ENCODE measurements at regions not wholly inside any gene's neighbourhood (a gene's known extent, or its start where the extent isn't known, plus 50 kb on each side); places are given as distances from the start of the nearest gene placed in this dataset.
"Not testable (repeated sequence)": the region's sequence is repeated elsewhere in the genome, so short reads cannot be mapped to it uniquely, and the experiment has no call there.

DNA sequence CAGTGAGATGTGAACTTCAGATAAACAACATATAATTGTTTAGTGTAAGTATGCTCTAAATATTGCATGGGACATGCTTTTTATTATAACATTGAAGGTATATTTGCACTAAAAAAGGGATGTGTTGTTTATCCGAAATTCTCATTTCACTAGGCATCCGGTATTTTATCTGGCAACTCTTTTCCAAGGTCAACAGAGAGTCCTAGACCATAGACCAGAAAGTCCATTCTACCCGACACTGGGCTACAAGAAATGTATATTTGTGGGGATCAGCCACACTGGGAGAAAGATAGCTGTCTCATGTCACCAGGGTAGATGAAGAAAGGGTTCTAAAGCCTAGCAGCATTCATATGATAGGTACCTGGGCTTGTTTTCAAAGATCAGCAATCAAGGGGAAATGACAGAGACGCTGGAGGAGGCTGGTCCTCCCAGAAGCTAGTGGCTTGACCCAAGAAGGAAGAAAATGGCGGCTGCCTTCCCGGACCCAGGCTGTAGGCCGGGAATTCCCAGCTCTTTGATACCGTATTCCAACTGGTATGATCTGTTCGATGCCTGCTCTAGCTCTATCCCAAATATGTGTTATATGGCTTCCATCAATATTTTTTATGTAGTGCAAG is 161.1 kb upstream of the IRF2BP2 start:
- DNase-seq = no peak

DNA sequence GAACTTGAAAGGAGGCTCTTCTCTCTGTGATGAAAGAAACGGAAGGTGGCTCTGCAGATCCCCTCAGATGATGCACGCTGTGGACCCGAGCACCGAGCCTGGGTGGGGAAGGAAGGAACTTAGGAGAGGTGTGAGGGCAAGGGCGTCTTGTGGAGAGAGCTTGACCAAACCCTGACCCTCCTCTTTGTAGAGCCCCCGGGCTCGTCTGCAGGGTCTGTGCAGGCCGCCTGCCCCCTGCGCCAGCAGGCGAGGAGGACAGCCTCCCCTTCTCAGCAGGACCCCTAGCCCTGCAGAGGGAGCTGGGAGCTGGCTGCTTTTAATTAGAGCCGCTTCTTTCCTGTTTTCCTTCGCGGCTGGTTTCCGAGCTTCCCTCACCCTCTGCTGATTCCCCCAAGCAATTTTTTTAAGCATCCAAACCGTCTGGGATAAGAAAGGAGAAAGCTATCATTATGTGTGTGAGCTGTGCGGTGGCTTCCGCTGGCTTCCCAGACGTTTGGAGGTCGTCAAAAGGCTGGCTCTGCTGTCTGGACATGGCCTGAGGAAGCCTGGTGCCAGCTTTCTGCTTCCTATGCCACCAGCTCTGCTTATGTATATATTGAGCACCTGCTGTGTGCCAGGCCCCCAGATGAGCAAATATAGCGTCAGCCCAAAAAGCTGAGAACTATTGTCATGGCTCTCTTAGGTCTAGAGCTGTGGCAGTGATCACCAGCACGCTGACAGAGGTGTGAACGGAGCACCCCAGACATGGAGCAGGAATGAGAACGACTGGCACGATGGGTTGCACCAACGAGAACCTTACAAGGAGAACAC is 160.2 kb upstream of the IRF2BP2 start:
- no peak for DNase-seq

DNA sequence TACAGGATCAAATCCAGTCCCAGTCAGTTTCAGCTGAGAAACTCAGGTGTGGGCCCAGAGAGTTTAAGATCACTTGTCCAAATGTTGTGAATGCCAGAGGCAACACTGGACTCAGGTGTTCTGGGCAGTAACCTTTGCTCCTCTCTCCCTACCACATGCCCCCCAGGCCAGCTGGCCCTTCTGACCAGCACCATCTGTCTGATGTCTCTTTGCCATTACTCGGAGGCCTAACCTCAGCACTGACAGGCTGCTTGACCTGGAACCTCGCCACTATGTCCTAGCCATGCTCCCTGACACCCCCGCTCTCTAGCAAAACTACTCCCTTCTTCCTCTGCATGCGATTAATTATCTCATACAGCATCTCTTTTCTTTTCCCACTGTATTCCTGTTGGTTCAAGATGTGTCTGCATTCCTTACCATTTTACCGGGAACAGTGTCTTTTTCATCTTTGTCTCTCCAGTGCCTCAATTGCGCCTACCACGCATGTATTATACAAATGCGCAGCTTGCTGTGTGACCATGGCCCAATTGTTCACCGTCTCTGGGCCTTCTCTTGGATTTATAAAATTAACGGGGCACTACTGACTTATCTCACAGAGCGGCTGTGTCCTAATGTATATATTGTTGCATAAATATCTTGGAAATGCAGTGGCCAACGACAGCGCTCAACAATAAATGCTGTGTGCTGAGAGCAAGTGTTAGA is 159.5 kb upstream of the IRF2BP2 start:
- DNase-seq = no peak

DNA sequence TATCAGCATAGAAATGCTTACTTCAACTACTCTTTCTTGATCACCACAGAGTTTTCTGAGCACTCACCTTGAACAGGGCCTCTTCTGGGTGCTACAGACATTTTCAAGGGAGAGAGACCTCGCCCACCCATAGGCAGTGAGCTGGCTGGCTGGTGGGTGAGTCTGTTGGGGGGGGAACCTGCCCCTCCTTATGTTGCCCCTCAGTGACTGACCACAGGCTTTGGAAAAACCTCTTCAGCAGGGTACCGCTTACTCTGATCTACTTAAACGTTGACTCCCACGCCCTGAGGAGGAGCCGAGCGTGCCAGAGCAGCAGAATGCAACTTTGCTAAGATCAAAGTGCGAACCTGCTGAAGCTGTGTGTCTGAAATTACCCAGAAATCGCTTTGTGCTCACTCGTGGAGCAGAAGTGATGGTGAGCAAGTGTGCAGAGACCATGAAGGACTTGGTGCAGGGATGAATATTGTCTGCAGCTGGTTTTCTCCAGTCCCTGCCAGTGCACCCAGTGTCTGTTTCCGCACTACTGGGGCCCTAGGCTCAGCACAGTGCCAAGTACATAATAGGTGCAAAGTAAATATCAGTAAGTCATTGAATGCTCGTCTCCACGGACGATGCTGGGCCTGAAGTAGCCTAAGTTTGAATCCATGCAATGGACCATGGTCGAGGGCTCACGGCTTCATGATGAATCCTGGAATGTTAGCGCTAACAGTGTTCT is 158.7 kb upstream of the IRF2BP2 start:
- DNase-seq = no peak

DNA sequence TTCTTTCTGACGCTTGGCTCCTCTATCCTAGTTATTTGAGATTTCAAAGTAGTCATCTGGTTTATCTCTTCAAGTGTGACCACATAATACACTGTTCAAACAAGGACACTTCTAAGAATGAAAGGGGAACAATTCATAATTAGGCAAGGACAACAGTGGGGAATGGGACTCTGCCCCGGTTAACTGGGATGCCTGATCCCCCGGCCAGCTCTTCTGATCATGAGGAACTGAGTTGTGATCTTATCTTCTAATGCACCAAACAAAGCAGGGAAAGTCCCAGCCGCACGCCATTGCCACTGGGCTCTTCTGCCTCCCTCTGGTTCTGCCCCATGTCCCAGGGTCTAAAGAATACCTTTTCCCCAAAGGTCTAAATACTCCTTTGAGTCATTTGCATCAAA is 158.2 kb upstream of the IRF2BP2 start:
- DNase-seq = no peak

DNA sequence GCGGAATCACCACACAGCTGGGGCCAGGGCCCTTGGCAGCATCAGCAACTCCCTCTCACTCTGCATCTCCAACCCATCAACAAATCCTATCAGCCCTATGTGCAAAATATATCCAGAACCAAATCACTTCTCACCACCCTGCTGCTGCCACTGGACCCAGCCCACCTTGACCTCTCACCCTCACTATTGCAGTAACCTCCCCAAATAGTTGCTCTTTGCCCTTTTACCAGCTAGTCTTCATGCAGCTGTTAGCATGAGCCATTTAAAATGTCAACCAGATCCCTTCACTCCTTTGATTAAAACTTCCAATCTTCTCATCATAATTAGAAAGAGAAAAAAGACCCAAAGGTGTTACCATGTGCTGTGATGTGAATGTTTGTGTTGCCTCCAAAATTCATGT is 155.7 kb upstream of the IRF2BP2 start:
- DNase-seq = no peak

DNA sequence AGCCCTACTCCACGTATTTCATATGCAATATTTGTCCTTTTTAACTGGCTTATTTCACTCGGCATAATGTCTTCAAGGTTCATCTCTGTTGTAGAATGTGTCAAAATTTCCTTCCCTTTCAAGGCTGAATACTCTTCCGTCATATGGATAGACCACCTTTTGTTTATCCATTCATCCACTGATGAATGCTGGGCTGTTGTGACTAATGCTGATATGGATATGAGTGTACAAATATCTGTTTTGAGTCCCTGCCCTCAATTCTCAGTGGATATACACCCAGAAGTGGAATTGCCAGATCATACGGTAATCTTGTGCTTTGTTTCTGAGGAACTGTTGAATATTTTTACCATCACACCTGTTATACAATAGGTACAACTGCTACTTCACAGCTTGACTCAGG is 155.2 kb upstream of the IRF2BP2 start:
- no peak for DNase-seq

DNA sequence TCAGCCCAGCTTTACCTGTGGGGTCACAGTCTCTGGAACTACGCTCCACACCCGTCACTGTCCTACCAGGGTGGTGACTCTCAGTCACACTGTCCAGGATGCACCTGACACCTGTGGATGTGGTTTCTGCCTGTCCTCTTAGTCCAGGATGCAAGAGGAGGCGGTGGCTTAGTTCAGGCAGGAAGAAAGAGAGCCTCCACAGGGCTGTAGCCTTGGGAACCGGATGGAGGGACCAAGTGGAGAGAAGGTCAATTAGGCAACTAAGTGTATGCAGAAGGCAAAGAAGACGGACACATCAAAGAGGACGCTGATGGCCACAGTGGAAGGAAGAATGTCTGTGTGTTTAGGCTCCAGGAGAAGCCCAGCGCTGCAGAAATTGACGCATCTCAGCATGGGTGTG is 153.9 kb upstream of the IRF2BP2 start:
- DNase-seq = no peak

DNA sequence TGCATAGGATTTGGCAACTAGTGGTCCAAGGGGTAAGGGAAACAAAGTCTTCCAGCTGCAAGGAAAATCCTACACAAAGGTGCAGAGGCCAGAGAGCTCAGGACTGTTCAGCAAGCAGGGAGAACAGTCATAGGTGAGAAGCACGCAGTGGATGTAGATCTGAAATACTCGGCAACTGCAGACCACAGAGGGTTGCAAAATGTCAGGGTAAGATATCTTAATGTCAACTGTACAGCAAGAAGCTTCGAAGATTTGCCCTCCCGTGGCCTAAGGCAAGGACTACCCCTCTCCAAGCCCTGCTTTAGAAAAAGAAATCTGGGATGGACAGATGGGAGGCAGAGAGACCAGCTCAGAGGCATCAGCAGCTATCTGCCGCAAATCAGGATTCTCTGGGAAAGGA is 153.4 kb upstream of the IRF2BP2 start:
- no peak for DNase-seq

DNA sequence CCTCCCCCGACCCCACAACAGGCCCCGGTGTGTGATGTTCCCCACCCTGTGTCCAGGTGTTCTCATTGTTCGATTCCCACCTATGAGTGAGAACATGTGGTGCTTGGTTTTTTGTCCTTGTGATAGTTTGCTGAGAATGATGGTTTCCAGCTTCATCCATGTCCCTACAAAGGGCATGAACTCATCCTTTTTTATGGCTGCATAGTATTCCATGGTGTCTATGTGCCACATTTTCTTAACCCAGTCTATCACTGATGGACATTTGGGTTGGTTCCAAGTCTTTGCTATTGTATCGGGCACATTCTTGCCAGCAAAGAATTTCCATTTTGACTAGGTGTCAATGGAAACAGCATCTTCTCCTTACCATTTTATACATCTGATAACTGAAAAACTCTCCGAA is 152.1 kb upstream of the IRF2BP2 start:
- DNase-seq = not testable (repeated sequence)

DNA sequence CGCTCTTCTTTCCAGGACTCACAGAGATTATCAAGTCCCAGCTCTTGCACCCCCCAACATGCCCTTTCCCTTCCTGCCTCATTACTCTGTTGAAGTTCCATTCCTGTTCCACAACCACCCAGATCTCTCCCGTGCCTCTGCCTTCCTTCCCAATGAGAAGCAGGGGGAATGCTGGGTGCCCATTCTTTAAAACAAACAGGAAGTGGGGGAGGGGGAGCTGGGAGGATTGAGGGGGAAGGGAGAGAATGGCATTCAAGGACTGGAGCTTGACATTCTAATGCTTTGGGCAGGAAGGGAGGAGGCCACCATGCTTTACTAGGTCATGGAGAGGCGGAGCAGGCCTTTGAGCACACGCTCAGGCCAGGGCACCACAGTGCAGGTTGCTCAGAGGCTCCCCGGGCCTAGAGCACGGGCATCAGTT is 150.3 kb upstream of the IRF2BP2 start:
- no peak for DNase-seq

DNA sequence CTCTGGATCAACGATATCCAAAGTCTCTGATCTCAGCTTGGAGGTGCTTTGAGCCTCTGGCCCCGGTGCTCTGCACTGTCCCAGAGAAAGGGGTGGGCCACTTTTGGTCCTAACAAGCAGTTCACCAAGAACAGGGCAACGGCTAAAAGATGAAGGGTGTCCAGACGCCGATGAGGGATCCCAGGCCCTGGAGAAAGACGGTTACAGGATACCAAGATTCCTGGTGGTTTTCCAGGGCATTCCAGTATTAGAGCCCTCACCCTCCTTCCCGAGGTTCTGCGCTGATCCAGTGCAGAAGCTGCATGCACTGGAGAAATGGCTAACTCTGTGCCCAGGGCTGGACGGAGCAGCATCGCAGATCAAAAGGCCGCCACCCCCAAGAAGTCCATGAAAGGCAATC is 149.9 kb upstream of the IRF2BP2 start:
- DNase-seq = no peak

DNA sequence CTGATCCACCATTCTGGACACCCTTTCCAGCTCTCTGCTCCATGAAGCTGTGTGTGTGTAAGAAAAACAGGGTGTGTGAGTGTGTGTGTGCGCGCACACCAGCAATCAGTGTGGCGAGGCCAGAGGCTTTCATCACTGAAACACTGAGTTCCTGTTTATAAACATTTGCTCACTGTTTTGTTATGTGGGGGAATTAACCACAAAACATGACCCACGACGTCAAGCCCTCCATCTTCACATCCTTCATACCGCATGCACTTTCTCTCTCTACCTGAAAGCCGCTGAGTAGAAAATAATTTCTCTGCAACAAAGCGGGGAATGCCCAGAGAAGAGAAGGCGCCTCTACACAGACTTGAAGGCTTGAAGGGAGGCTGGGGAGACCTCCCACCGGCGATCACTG is 148.9 kb upstream of the IRF2BP2 start:
- DNase-seq = no peak

DNA sequence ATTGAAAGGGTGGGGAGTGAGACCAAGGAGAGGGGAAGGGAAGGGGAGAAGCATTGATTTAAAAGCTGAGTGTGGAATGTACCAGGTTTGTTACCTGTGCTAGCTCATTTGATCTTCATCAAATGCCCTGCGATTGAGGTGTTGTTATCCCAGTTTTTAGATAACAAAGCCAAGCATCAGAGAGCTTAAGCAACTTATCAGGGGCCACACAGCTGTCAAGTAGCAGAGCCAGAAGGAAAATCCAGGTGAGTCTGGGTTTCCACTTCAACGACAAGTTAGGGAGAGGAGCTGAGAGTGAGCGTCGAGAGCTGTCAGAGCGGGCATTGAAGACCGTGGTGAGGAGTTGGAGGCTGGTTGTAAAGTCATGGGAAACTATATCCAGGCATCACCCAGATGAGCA is 146.9 kb upstream of the IRF2BP2 start:
- DNase-seq = no peak

DNA sequence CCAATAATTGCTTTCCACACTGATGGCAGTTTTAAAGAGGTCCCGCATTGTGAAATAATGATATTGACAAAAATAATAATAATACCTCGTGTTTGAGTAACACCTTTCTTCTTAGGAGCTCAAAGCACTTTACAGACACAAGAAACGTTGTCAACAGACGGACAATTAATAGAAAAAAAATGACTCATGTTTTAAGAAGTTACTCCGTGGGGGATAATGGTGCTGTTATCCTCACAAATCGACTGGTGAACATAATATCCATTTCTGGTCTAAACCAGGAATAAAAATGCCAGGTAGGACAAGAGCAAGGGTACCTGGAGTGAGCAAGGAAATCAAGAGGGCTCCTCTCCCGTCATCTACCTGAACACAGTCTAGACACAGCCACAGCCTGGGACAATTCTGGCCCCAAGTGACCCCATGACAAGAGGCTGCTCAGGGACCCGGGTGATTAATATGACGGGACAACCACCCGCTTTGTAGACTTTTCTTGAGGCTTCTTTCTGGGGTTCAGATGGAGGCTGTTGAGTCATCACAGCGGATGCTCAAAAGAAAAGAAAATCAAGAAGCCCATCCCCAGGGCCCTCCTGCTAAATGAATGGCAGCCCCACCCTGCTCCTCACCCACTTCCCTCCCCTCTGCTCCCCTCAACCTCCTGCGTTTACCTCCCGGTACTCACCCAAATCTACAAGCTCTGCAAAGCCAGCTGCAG is 146.2 kb upstream of the IRF2BP2 start:
- DNase-seq = no peak

DNA sequence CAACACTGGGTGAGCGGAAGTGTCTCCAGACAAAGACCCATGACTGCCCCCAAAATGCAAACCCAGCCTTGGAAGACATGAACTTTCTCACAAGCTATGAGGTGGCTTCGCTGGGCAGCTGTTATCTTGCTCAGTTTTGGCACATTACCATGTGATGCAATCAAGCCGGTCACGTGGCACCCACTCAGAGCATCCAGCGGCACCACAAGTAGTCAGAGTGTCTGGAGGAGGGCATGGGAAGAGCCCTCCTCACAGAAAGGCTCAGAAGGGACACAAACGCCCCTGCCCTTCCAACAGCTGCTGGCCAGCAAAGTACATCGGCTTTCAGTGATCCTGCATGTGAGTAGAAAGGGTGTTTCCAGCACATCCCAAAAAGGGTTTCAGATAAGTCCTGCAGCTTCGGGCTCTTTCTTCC is 145.5 kb upstream of the IRF2BP2 start:
- DNase-seq = peak; percentile 49

DNA sequence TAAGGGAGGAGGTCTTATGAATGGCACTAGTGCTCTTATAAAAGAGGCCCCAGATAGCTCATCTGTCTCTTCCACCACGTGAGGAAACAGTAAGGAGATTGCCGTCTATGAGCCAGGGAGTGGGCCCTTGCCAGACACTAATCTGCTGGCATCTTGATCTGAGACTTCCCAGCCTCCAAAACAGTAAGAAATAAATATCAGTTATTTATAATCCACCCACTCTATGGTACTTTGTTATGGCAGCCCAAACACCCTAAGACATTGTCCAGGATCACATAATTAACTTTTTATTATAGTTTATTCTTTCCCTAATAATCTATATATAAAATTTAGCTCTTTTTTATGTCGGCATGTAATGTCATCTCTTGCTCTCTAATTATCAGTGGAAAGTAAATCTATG is 144.0 kb upstream of the IRF2BP2 start:
- no peak for DNase-seq

DNA sequence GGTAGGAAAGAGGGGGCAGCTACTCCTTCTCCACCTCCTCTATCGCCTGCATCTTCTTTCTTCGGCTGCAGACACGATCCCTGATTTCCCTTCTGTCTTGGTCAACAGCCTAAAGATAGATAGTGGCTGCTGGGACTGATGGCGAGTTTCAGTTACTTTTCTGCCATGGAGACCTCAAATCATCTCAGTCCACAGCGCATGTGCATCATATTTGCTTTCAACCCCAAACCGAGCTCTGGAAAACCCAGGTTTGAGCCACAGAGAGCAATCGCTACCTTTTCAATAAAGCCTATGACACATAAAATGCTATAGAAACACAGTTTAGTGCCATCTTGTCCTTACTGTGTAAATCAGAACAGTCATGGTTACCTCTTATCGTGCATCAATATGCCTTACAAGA is 142.9 kb upstream of the IRF2BP2 start:
- DNase-seq = no peak

DNA sequence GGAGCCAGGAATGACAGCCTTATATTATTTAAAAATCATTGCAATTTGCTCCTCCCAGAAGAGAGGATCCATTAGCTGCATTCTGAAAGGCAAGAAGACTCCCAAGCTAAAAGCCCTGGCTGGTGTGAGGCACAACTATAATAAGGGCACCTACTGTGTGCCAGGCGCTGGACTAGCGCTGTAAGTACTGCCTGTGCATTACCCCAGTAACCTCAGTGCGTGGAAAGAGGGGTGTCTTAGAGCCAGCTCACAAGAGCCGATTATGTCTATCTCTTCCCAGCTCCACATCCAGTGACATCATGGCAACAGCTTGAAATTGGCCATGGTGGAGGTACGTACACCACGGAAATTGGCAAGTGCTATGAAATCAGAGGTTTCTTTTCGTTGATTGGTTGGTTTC is 141.7 kb upstream of the IRF2BP2 start:
- no peak for DNase-seq

DNA sequence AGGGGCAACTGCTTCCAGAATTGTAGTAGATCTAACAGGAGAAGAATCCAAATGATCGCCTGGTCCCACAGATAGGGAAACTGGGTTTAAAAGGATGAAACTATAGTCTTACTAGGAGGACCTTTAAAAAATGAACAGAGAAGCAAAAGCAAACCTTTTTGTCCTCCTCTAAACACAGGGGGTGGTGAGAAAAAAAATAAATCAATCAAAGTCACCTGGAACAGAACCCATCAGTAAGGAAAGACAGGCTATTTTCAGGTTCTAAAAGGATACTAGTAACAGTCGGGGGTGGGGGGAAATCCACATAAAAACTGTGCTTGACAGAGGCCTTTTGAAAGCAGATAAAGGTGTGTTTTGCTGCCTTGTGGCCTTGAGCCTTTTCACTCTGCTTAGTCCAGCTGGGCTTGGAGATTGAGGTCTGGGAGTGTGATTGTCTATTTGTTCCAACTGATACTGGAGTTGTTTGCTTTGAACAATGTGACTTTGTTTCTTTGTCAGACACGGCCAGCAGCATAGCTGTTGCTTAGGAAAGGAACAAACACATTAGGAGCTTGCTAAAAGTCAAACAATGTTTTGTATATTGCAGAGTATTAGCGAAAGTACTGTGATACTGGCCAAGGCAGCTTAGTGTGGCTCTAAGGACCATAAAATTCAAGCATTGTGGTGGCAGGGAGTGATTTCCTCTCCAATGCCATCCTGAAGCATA is 141.1 kb upstream of the IRF2BP2 start:
- no peak for DNase-seq

DNA sequence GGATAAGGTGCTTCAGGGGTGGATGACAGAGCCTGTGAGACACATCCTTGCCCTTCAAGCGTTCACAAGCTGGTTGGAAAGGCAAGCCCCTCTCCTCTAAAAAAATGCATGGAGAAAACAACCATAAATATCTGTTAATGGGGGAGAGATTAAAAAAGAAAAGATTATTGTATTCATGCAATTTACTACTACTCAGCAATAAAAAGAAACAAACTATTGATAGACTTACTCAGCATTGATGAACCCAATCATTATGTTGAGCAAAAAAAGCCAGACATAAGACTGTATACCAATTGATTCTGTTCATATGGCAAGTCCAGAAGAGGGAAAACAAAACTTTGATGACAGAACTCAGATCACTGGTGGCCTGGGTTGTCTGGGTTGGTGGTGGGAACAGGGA is 138.7 kb upstream of the IRF2BP2 start:
- no peak for DNase-seq

DNA sequence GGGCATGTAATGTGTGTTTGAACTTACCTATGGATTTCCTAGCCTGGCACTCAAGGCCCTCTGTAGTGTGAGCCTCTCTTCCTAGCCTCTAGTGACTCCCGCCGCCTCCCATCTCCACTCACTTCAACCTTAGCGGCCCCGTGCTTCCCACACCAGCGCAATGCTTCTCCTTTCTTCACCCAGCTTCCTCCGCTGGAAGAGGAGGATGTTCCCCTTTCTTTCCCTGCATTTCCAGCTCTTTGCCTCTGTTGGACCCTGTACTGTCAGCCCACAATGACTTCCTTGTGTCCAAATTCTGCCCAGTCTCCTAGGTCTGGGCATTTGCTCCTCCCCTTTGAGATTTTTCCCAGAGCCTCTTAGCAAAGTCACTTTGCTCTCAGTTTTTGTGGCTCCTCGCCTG is 138.1 kb upstream of the IRF2BP2 start:
- no peak for DNase-seq

Data from SHP77 treated with DMSO at 0.1 percent for 48 hours (cell line).